Panc1 (cell line): ENCODE measurements at regions not wholly inside any gene's neighbourhood (a gene's known extent, or its start where the extent isn't known, plus 50 kb on each side); places are given as distances from the start of the nearest gene placed in this dataset.

Experiments used
- ATAC-seq: fragments of 200-7000 bp; cut with Tn5 transposase; 2 replicates; pipeline ENCODE4 v1.9.1; 2020; ENCODE audit warnings: mild to moderate bottlenecking, moderate library complexity
- BruUV-seq: library from RNA; stranded (reverse); fragments of 400-500 nt; replicated peaks from 2 replicates; lab custom pipeline; 2021; lab: Mats Ljungman, UMichigan
- CTCF ChIA-PET: fragments of 300-600 bp; sonication (Branson Sonifier 250); formaldehyde crosslinking; loops from one replicate; lab custom pipeline; 2022; ENCODE audit warnings: antibody characterized with exemption; lab: Charles Lee
- POLR2A ChIA-PET: fragments of 300-600 bp; sonication (Branson Sonifier 250); formaldehyde crosslinking; loops from one replicate; lab custom pipeline; 2022; ENCODE audit warnings: antibody characterized with exemption; lab: Charles Lee
- DNase-seq: peaks from one replicate; pipeline ENCODE4 v3.0.0-alpha.2; 2010; ENCODE audit warnings: low read depth, low spot score
- H3K27ac ChIP-seq: 2 replicates; pipeline ENCODE4 v1.5.1; 2011; ENCODE audit warnings: mild to moderate bottlenecking, low read length, inconsistent platforms
- H3K27me3 ChIP-seq: fragments of 200-500 bp; sonication (Bioruptor generic); 2 replicates; pipeline ENCODE4 v1.6.0; 2014; ENCODE audit warnings: low read length, inconsistent platforms; ENCODE audit not compliant: control insufficient read depth, insufficient read depth
- H3K36me3 ChIP-seq: fragments of 200-500 bp; sonication (Bioruptor generic); 2 replicates; pipeline ENCODE4 v1.5.1; 2014; ENCODE audit warnings: inconsistent platforms, mild to moderate bottlenecking, low read length, moderate library complexity; ENCODE audit not compliant: control insufficient read depth, insufficient read depth
- H3K4me1 ChIP-seq: 2 replicates; pipeline ENCODE4 v1.5.1; 2011; ENCODE audit warnings: inconsistent platforms, mild to moderate bottlenecking, low read length, moderate library complexity; ENCODE audit not compliant: control insufficient read depth, insufficient read depth
- H3K4me3 ChIP-seq, 2 experiments: 2 replicates each; pipeline ENCODE4 v1.5.1; 2011 to 2012; ENCODE audit warnings: low read depth in 2 of 2, low read length in 2 of 2, mild to moderate bottlenecking in 2 of 2, inconsistent platforms in 1 of 2, moderate library complexity in 1 of 2
- H3K9me3 ChIP-seq: fragments of 200-500 bp; sonication (Bioruptor generic); 2 replicates; pipeline ENCODE4 v1.5.1; 2014; ENCODE audit warnings: low read depth, mild to moderate bottlenecking, inconsistent platforms, low read length, moderate library complexity; ENCODE audit not compliant: control insufficient read depth, insufficient read depth
- POLR2AphosphoS5 ChIP-seq: IDR thresholded peaks from 2 replicates; pipeline ENCODE4 v1.6.1; 2012; ENCODE audit warnings: mild to moderate bottlenecking, low read depth, low read length, moderate library complexity
- SIN3A ChIP-seq: IDR thresholded peaks from 2 replicates; pipeline ENCODE4 v1.6.1; 2012; ENCODE audit warnings: low read depth, mild to moderate bottlenecking, low read length, moderate library complexity, borderline replicate concordance; ENCODE audit not compliant: insufficient read depth
- TCF7L2 ChIP-seq: IDR thresholded peaks from 2 replicates; pipeline ENCODE4 v1.6.1; 2011; ENCODE audit warnings: mild to moderate bottlenecking, low read depth, low read length, inconsistent platforms
- in situ Hi-C: cut with HindIII; loops from 2 replicates; pipeline ENCODE4 v1.10.0; 2016; ENCODE audit warnings: low sequenced_read_pairs, low pct_unique_long_range_greater_than_20kb
- intact Hi-C: fragments of 100-400 bp; cut with micrococcal nuclease; formaldehyde crosslinking; loops from one replicate; pipeline ENCODE4 v1.10.0; 2022; ENCODE audit not compliant: unreplicated experiment
- TF ChIP-seq, protein P1 (sequence below): fragments of 450-650 bp; IDR thresholded peaks from 2 replicates; pipeline ENCODE4 v1.5.1; 2017; ENCODE audit warnings: mild to moderate bottlenecking
- TF ChIP-seq, protein P2 (sequence below), 2 experiments: IDR thresholded peaks; 2 replicates each; pipeline ENCODE4 v1.6.1; 2011 to 2012; ENCODE audit warnings: low read depth in 2 of 2, control low read depth in 1 of 2, low read length in 1 of 2, mild to moderate bottlenecking in 1 of 2, moderate library complexity in 1 of 2; ENCODE audit not compliant: insufficient read depth in 1 of 2

DNA sequence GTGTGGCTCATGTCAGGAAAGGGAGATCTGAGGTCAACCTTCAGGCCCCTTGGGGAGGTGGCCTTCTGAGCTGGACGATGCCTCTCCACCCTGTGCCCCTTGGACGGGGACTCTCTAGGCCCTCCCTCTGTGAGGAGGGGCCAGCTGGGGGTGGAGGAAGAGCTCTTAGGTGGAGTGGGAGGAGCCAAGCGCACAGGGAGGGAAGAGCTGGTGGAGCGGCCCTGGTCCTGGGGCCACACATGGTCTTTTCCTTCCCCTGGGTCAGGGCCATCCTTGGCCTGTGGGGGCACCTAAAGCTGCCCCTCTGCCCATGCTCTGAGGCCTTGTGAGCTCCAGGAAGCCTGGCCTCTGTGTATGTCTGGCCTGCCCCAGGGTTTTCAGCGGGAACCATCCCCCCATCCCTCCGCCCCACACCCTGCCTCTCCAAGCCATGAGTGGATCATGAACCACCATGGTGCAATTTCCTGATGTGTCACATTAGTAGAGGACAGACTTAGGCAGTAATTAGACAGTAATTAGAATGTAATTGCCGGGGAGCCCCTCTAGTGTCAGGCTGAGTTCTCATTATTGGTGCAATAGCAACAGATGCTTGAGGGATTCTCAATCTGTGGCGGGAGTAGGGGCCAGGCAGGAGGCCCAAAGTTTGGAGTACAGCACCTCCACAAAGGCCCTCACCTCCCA is 63.0 kb downstream of the GLI2 start:
- CTCF ChIA-PET, result no interaction called here
- H3K4me1 ChIP-seq, result no peaks in the 10 kb centered on the region
- in situ Hi-C loops, result no loop called here
- no peaks in the 10 kb centered on the region for H3K9me3 ChIP-seq
- ATAC-seq, result no peak
- no peak overlapping the region for H3K4me3 ChIP-seq
- no peaks in the 10 kb centered on the region for H3K27me3 ChIP-seq
- H3K36me3 ChIP-seq, result no peaks in the 10 kb centered on the region
- DNase-seq, result no peak
- BruUV-seq, result no TSS peak
- TF ChIP-seq, protein P1, sequence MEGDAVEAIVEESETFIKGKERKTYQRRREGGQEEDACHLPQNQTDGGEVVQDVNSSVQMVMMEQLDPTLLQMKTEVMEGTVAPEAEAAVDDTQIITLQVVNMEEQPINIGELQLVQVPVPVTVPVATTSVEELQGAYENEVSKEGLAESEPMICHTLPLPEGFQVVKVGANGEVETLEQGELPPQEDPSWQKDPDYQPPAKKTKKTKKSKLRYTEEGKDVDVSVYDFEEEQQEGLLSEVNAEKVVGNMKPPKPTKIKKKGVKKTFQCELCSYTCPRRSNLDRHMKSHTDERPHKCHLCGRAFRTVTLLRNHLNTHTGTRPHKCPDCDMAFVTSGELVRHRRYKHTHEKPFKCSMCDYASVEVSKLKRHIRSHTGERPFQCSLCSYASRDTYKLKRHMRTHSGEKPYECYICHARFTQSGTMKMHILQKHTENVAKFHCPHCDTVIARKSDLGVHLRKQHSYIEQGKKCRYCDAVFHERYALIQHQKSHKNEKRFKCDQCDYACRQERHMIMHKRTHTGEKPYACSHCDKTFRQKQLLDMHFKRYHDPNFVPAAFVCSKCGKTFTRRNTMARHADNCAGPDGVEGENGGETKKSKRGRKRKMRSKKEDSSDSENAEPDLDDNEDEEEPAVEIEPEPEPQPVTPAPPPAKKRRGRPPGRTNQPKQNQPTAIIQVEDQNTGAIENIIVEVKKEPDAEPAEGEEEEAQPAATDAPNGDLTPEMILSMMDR, result no peak
- TF ChIP-seq TCF7L2 (no peak), SIN3A (no peak), POLR2AphosphoS5 (no peak)
- TF ChIP-seq, protein P2, sequence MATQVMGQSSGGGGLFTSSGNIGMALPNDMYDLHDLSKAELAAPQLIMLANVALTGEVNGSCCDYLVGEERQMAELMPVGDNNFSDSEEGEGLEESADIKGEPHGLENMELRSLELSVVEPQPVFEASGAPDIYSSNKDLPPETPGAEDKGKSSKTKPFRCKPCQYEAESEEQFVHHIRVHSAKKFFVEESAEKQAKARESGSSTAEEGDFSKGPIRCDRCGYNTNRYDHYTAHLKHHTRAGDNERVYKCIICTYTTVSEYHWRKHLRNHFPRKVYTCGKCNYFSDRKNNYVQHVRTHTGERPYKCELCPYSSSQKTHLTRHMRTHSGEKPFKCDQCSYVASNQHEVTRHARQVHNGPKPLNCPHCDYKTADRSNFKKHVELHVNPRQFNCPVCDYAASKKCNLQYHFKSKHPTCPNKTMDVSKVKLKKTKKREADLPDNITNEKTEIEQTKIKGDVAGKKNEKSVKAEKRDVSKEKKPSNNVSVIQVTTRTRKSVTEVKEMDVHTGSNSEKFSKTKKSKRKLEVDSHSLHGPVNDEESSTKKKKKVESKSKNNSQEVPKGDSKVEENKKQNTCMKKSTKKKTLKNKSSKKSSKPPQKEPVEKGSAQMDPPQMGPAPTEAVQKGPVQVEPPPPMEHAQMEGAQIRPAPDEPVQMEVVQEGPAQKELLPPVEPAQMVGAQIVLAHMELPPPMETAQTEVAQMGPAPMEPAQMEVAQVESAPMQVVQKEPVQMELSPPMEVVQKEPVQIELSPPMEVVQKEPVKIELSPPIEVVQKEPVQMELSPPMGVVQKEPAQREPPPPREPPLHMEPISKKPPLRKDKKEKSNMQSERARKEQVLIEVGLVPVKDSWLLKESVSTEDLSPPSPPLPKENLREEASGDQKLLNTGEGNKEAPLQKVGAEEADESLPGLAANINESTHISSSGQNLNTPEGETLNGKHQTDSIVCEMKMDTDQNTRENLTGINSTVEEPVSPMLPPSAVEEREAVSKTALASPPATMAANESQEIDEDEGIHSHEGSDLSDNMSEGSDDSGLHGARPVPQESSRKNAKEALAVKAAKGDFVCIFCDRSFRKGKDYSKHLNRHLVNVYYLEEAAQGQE (IDR thresholded peaks at IDR 0.05; ENCODE audit: insufficient read depth in 1 of 2, low read depth in 2 of 2, low read length in 1 of 2), result no peak
- intact Hi-C loops, result no loop called here
- no peak overlapping the region for H3K27ac ChIP-seq
- POLR2A ChIA-PET, result no interaction called here

DNA sequence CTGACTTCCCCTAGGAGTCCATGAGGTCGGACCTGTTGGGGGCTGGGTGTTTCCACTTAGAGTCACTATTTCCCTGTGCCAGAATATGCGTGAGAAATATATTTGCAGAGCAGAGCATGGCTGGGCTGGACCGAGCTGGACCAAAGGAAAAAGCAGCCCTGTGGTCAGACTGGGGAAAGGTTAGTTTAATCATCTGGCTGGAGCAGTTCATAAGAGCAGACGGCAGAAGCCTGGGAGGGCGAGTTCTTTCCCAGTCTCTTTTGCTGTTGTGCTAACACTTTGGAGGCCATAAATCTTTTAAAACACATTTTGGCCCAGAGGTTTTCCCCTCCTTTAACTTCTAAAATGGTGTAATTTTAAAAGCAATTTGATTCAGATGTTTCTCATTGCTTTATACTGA is 66.5 kb downstream of the GLI2 start:
- ATAC-seq, result no peak
- H3K4me1 ChIP-seq, result no peaks in the 10 kb centered on the region
- POLR2A ChIA-PET, result no interaction called here
- no peak overlapping the region for H3K4me3 ChIP-seq
- BruUV-seq, result no TSS peak
- TF ChIP-seq, protein P1, result no peak
- TF ChIP-seq TCF7L2, result no peak
- no peak for TF ChIP-seq SIN3A
- TF ChIP-seq, protein P2 (IDR thresholded peaks at IDR 0.05; ENCODE audit: insufficient read depth in 1 of 2, low read depth in 2 of 2, low read length in 1 of 2), result no peak
- TF ChIP-seq POLR2AphosphoS5, result no peak
- no peaks in the 10 kb centered on the region for H3K9me3 ChIP-seq
- no peak overlapping the region for H3K27ac ChIP-seq
- in situ Hi-C loops, result no loop called here
- CTCF ChIA-PET, result no interaction called here
- H3K27me3 ChIP-seq, result no peaks in the 10 kb centered on the region
- no peak for DNase-seq
- intact Hi-C loops, result no loop called here
- H3K36me3 ChIP-seq, result no peaks in the 10 kb centered on the region
